ENCODE measurements at regions not wholly inside any gene's neighbourhood (a gene's known extent, or its start where the extent isn't known, plus 50 kb on each side); places are given as distances from the start of the nearest gene placed in this dataset.

DNA sequence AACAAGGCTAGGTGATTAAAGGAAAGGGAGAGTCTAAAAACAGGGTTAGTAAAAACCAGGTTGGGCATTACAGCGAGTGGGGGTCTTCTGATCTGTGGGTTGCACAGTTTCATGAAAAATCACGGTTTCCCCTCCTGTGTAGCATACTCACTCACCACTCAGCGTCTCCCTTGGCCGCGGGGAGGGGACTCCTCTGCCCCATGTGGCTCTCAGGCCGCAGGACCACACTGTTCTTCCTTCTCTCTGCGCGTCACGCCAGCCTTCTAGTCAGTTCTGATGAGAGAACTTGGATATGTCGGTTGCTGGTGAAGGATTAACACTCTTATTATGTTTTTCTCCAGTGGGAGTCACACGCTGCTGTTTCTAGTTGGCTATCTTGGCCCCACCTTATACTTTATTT is 254.6 kb upstream of the LRRC7 start:
- ATAC-seq = no peak
- no peak for TF ChIP-seq CREB5 (CRISPR knock-in tag; IDR thresholded peaks at IDR 0.05; ENCODE audit: low read depth)
- TF ChIP-seq PPARA (CRISPR knock-in tag; IDR thresholded peaks at IDR 0.05; ENCODE audit: borderline replicate concordance) = no peak
- no peak for TF ChIP-seq TCF4 (CRISPR knock-in tag; IDR thresholded peaks at IDR 0.05; ENCODE audit: borderline replicate concordance)
- TF ChIP-seq ESRRG (CRISPR knock-in tag; IDR thresholded peaks at IDR 0.05) = no peak

DNA sequence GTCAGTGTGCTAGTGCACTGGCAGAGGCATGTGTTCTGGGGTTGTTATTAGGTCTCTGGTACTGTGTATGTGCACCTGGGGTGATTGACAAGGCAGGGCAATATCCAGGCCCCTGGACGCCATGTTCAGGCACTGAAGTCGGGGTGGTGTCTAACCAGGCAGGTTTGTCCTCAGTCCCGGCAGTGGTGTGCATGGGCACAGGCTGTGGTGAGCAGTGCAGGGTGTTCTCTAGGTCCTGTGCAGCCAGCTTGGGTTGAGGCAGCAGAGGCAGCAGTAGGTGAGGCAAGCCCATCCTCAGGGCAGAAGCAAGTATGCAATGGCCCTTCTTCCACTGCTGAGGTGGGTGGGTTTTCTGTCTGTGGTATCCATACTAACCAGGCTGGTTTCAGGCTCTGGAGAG is 252.3 kb upstream of the LRRC7 start:
- ATAC-seq = no peak
- no peak for TF ChIP-seq CREB5 (CRISPR knock-in tag; IDR thresholded peaks at IDR 0.05; ENCODE audit: low read depth)
- no peak for TF ChIP-seq ZNF8 (CRISPR knock-in tag; IDR thresholded peaks at IDR 0.05)

GRCh38 chr1:69315823-69316222 is 251.9 kb upstream of the LRRC7 start:
- no peak for TF ChIP-seq ZFP30 (CRISPR knock-in tag; IDR thresholded peaks at IDR 0.05)
- no peak for TF ChIP-seq GLIS3 (CRISPR knock-in tag; IDR thresholded peaks at IDR 0.05)
- TF ChIP-seq ZC3H10 (CRISPR knock-in tag; IDR thresholded peaks at IDR 0.05) = no peak
- no peak for TF ChIP-seq ZFP3 (CRISPR knock-in tag; IDR thresholded peaks at IDR 0.05)

GRCh38 chr1:69319287-69319686 is 248.4 kb upstream of the LRRC7 start:
- no peak for ATAC-seq
- TF ChIP-seq TOX (CRISPR knock-in tag; IDR thresholded peaks at IDR 0.05; ENCODE audit: borderline replicate concordance) (no peak), CREB5 (CRISPR knock-in tag; IDR thresholded peaks at IDR 0.05; ENCODE audit: low read depth) (no peak), ZNF8 (CRISPR knock-in tag; IDR thresholded peaks at IDR 0.05) (no peak), BACH2 (CRISPR knock-in tag; IDR thresholded peaks at IDR 0.05; ENCODE audit: borderline replicate concordance) (no peak), OSR1 (CRISPR knock-in tag; IDR thresholded peaks at IDR 0.05) (no peak), ZFP3 (CRISPR knock-in tag; IDR thresholded peaks at IDR 0.05) (no peak), ESRRG (CRISPR knock-in tag; IDR thresholded peaks at IDR 0.05) (no peak), TCF4 (CRISPR knock-in tag; IDR thresholded peaks at IDR 0.05; ENCODE audit: borderline replicate concordance) (no peak), GLIS3 (CRISPR knock-in tag; IDR thresholded peaks at IDR 0.05) (no peak), PPARA (CRISPR knock-in tag; IDR thresholded peaks at IDR 0.05; ENCODE audit: borderline replicate concordance) (no peak), RARB (CRISPR knock-in tag; IDR thresholded peaks at IDR 0.05) (no peak)

More at GRCh38 chr1:69315823-69316222, 251.9 kb upstream of the LRRC7 start:
- no peak; the same call in 2 of the 3 replicates for ATAC-seq

- no peak for ATAC-seq
- no peak for TF ChIP-seq CSDC2 (CRISPR knock-in tag; IDR thresholded peaks at IDR 0.05)
- TF ChIP-seq TOX (CRISPR knock-in tag; IDR thresholded peaks at IDR 0.05; ENCODE audit: borderline replicate concordance) = no peak
- no peak for TF ChIP-seq ARNTL (CRISPR knock-in tag; IDR thresholded peaks at IDR 0.05; ENCODE audit: borderline replicate concordance, low read depth)
- no peak for TF ChIP-seq PPARA (CRISPR knock-in tag; IDR thresholded peaks at IDR 0.05; ENCODE audit: borderline replicate concordance)
- TF ChIP-seq ZC3H10 (CRISPR knock-in tag; IDR thresholded peaks at IDR 0.05) = no peak
- no peak for TF ChIP-seq TSHZ2 (CRISPR knock-in tag; IDR thresholded peaks at IDR 0.05)
- no peak for TF ChIP-seq ZNF70 (CRISPR knock-in tag; IDR thresholded peaks at IDR 0.05)
- TF ChIP-seq RARB (CRISPR knock-in tag; IDR thresholded peaks at IDR 0.05) = no peak
- no peak for TF ChIP-seq TCF4 (CRISPR knock-in tag; IDR thresholded peaks at IDR 0.05; ENCODE audit: borderline replicate concordance)
- no peak for TF ChIP-seq CSRNP3 (CRISPR knock-in tag; IDR thresholded peaks at IDR 0.05)
- no peak for TF ChIP-seq GLIS3 (CRISPR knock-in tag; IDR thresholded peaks at IDR 0.05)
- no peak for TF ChIP-seq ISL1 (CRISPR knock-in tag; IDR thresholded peaks at IDR 0.05)
These were observed 246.9 kb upstream of the LRRC7 start for GRCh38 chr1:69320757-69321211.
